ENCODE measurements at regions not wholly inside any gene's neighbourhood (a gene's known extent, or its start where the extent isn't known, plus 50 kb on each side); places are given as distances from the start of the nearest gene placed in this dataset.

GRCh38 chr20:20763650-20764049, 51.2 kb upstream of the RALGAPA2 start:
- Histone ChIP-seq H3K4me1 (no peaks in the 10 kb centered on the region), H3K9me3 (no peaks in the 10 kb centered on the region), H3K4me3 (no peak overlapping the region), H3K36me3 (no peaks in the 10 kb centered on the region), H3K27me3 (no peaks in the 10 kb centered on the region), H3K27ac (no peak overlapping the region)
- no peak for DNase-seq (ENCODE audit: low spot score in 2 of 2)
- intact Hi-C loops (cut with DNase I), result loop anchor here (10.0 kb wide), 1 partner anchor 79 kb away; no protein-coding TSS in a partner anchor
- TF ChIP-seq, protein P1, sequence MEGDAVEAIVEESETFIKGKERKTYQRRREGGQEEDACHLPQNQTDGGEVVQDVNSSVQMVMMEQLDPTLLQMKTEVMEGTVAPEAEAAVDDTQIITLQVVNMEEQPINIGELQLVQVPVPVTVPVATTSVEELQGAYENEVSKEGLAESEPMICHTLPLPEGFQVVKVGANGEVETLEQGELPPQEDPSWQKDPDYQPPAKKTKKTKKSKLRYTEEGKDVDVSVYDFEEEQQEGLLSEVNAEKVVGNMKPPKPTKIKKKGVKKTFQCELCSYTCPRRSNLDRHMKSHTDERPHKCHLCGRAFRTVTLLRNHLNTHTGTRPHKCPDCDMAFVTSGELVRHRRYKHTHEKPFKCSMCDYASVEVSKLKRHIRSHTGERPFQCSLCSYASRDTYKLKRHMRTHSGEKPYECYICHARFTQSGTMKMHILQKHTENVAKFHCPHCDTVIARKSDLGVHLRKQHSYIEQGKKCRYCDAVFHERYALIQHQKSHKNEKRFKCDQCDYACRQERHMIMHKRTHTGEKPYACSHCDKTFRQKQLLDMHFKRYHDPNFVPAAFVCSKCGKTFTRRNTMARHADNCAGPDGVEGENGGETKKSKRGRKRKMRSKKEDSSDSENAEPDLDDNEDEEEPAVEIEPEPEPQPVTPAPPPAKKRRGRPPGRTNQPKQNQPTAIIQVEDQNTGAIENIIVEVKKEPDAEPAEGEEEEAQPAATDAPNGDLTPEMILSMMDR (IDR thresholded peaks at IDR 0.05), result no peak
